Activated CD4-positive, alpha-beta memory T cell treated with anti-CD3 and anti-CD28 coated beads, Interleukin-2, amount 10 ng/mL, durations not matched to agents 7 days and 5 days (primary cell): ENCODE measurements at regions not wholly inside any gene's neighbourhood (a gene's known extent, or its start where the extent isn't known, plus 50 kb on each side); places are given as distances from the start of the nearest gene placed in this dataset.
"Not testable (repeated sequence)": the region's sequence is repeated elsewhere in the genome, so short reads cannot be mapped to it uniquely, and the experiment has no call there.

Experiments used
- CTCF ChIA-PET: fragments of 350-600 bp; sonication (Branson Sonifier 250); formaldehyde crosslinking; loops from one replicate; lab custom pipeline; 2021; ENCODE audit warnings: antibody characterized with exemption, inconsistent platforms; lab: Charles Lee
- POLR2A ChIA-PET: fragments of 350-600 bp; sonication (Branson Sonifier 250); formaldehyde crosslinking; loops from one replicate; lab custom pipeline; 2021; ENCODE audit warnings: antibody characterized with exemption; lab: Charles Lee
- DNase-seq: peaks from one replicate; pipeline ENCODE4 v3.0.0-alpha.2; 2020
- H3K27ac Mint-ChIP-seq: one replicate; pipeline ENCODE4 v1.8.0; 2021; ENCODE audit warnings: mild to moderate bottlenecking, mixed read lengths
- H3K27me3 Mint-ChIP-seq: one replicate; pipeline ENCODE4 v1.8.0; 2021; ENCODE audit warnings: mixed read lengths
- H3K36me3 Mint-ChIP-seq: one replicate; pipeline ENCODE4 v1.8.0; 2021; ENCODE audit warnings: low read depth, mixed read lengths
- H3K4me1 Mint-ChIP-seq: one replicate; pipeline ENCODE4 v1.8.0; 2021; ENCODE audit warnings: mixed read lengths
- H3K4me3 Mint-ChIP-seq: one replicate; pipeline ENCODE4 v1.8.0; 2021; ENCODE audit warnings: mild to moderate bottlenecking, mixed read lengths
- H3K9me3 Mint-ChIP-seq: one replicate; pipeline ENCODE4 v1.8.0; 2021; ENCODE audit warnings: mixed read lengths

DNA sequence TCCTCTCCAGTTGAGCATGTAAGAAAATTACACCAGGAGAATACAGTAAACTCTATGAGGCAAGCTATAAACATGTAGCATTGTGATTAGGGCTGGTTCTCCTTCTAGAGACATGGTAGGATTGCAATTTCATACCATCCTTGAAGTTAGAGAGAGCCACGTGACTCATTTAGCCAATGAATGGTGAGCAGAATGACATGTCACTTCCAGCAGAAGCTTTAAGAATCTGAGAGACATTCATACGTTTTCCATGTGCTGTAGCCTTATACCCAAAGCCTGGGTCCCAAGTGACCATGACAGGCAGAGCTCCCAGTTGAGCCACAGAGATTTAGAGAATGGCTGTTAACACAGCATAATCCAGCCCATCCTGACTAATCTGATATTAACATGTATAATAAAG is 68.0 kb upstream of the TP53BP2 start:
- H3K27ac Mint-ChIP-seq, POLR2A ChIA-PET, H3K9me3 Mint-ChIP-seq, DNase-seq, CTCF ChIA-PET, H3K27me3 Mint-ChIP-seq, H3K36me3 Mint-ChIP-seq, H3K4me3 Mint-ChIP-seq, H3K4me1 Mint-ChIP-seq: not testable (repeated sequence)

DNA sequence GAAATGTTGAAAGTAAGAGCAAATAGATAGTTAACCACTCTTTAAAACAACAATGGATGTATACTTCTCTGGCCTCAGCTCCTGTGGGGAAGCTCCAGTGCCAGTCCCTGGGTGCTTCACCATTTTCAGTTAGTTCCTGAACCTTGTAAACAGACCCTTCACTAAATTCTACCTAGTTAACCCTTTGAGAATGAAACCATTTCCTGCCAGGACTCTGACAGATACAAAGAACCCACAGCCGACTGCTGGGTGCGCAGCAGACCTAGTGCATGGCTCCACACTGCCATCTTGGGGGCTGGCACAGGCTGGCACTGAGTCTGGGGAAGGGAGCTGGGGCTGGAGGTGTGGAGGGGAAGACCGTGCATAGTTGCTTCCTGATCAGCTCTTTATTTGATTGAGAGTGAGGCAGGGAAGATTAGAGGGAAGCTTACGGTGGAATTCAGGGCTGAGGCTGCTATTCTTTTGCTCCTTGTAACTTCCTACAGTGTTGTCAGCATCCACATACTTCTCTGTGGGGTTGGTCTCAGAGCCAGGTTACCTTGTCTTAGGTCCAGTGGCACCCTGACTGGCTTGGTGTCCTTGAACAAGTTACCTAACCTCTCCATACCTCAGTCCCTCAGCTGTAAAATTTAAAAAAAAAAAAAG is 62.3 kb upstream of the TP53BP2 start:
- H3K4me3 Mint-ChIP-seq, POLR2A ChIA-PET, H3K27ac Mint-ChIP-seq, H3K4me1 Mint-ChIP-seq, H3K9me3 Mint-ChIP-seq, H3K36me3 Mint-ChIP-seq, H3K27me3 Mint-ChIP-seq: not testable (repeated sequence)
- CTCF ChIA-PET: interaction anchor here (0.7 to 1.1 kb wide), 3 partner anchors 97 to 133 kb away, joined by 3 to 4 read pairs (median 4); no protein-coding TSS in a partner anchor
- DNase-seq: peak; percentile 48

DNA sequence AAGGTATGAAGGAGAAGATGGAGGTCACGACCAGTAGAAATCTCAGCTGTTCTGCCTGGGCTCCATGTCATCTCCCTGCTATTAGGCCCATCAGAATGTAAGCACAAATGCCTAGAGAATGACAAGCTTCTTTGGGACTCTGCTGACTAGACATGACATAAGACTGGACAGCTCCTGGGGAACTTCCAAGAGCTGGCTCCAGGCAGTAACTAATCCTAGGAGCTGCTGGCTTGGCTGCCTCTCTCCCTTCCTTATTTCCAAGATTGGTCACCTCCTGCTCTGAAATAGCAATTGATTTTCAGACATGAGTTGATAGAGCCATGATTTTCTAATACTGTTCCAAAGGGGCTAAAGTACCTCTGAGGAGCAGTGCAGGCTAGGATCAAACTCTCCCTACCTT is 57.5 kb upstream of the TP53BP2 start:
- DNase-seq, H3K36me3 Mint-ChIP-seq, H3K4me3 Mint-ChIP-seq, H3K4me1 Mint-ChIP-seq, POLR2A ChIA-PET, H3K27me3 Mint-ChIP-seq, CTCF ChIA-PET, H3K27ac Mint-ChIP-seq, H3K9me3 Mint-ChIP-seq: not testable (repeated sequence)

DNA sequence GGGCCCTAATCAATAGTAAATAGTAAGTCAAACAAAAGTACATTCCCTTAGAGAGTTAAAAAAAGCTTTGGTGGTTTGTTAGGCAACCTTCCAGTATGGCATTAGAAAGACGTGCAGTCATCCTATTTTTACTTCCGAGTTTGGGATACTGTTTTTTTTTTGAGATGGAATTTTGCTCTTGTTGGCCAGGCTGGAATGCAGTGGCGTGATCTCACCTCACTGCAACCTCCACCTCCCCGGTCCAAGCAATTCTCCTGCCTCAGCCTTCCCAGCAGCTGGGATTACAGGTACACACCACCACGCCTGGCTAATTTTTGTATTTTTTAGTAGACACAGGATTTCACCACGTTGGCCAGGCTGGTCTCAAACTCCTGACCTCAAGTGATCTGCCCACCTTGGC is 54.0 kb upstream of the TP53BP2 start:
- POLR2A ChIA-PET, CTCF ChIA-PET, H3K27me3 Mint-ChIP-seq, H3K36me3 Mint-ChIP-seq, H3K27ac Mint-ChIP-seq, DNase-seq, H3K9me3 Mint-ChIP-seq, H3K4me3 Mint-ChIP-seq, H3K4me1 Mint-ChIP-seq: not testable (repeated sequence)

DNA sequence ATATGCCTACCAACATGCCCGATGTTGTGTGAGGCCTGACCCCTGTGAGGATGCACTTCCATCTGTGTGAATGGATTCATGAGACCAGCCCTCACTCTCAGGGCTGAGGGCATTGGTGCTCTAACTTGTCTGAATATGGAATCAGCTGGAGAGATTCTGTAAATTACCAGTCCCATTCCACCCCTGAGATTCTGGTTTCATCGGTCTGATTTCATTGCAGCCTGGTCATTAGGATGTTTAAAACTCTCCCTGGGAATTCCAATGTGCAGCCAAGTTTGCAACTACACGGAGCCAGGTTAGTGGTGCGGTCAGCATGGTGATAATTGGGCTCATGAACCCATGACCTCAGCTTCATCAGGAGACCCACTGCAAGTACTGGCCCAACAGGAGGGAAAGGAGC is 51.4 kb upstream of the TP53BP2 start:
- H3K27ac Mint-ChIP-seq, H3K4me1 Mint-ChIP-seq, H3K4me3 Mint-ChIP-seq, H3K36me3 Mint-ChIP-seq, CTCF ChIA-PET, DNase-seq, POLR2A ChIA-PET, H3K27me3 Mint-ChIP-seq, H3K9me3 Mint-ChIP-seq: not testable (repeated sequence)

DNA sequence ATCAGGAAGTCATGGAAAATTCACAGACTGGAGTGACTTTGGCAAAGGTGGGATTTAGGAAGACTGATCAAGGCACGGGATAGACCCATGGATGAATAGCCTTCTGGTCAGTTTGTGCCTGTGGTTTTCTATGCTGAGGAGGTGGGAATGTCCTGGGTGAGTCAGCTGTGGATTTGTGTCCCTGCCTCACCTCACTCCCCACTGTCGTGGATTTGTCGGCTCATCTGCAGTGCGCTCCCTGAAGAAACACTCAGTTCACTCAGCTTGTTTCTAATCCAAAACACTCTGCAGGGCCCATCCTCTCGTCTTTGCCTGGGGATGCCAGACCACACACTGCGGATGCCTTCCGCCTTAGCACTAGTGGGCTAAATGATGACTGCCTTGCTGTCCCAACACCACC is 50.2 kb upstream of the TP53BP2 start:
- POLR2A ChIA-PET, H3K4me3 Mint-ChIP-seq, H3K9me3 Mint-ChIP-seq, H3K4me1 Mint-ChIP-seq, H3K27ac Mint-ChIP-seq, H3K36me3 Mint-ChIP-seq, DNase-seq, H3K27me3 Mint-ChIP-seq, CTCF ChIA-PET: not testable (repeated sequence)
